ENCODE measurements at regions not wholly inside any gene's neighbourhood (a gene's known extent, or its start where the extent isn't known, plus 50 kb on each side); places are given as distances from the start of the nearest gene placed in this dataset.

- TF ChIP-seq CTCF (conservative IDR thresholded peaks at IDR 0.05): no peak
- TF ChIP-seq EZH2 (IDR thresholded peaks at IDR 0.05; ENCODE audit: low read depth): no peak
These were observed 282.4 kb upstream of the GRM7 start for GRCh38 chr3:6578526-6578925.
